ENCODE measurements at regions not wholly inside any gene's neighbourhood (a gene's known extent, or its start where the extent isn't known, plus 50 kb on each side); places are given as distances from the start of the nearest gene placed in this dataset.

DNA sequence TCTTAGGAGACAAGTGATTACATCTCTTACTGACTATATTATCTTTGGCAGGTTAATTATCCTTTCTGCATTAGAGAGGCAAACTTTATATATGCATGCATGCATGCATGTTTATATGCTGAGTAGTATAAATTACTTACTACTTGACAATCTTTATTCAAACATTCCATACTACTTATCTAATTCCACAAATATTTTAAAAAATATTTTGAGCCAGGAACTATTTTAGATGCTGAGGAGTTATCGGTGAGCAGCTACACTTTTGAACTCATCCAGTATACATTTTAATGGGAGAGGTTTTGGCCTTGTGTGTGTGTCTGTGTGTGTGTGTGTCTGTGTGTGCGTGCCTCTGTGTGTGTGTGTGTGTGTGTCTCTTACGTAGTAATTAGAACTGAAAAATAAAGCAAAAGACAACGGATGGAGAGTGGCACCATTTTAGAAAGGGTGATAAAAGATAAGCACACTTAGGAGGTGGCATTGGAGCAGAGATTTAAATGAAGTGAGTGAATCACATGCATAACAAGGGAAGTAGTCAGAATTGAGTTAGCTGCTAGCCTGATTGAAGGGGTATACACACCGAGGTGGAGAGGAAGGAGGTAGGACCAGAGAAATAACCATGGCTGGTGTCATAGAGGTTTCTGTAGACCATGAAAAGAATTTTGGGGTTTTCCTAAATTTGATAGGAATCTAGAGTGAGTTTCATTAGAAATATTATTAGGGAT, 1488.4 kb downstream of the MRPL39 start:
- no peak for DNase-seq (ENCODE audit: low read depth)

DNA sequence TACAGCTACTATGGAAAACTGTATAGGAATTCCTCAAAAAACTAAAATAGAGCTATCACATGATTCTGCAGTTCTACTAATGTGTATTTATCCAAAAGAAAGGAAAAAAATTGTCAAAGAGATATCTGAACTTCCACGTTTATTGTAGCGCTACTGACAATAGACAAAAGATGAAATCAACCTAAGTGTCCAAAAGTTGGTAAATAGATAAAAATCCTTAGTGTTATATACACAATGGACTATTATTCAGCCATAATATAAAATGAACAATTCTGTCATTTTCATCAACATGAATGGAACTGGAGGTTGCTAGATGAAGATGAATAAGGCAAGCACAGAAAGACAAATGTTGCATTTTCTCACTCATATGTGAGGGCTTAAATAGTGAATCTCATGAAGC, 1492.1 kb downstream of the MRPL39 start:
- DNase-seq (ENCODE audit: low read depth), result no peak

DNA sequence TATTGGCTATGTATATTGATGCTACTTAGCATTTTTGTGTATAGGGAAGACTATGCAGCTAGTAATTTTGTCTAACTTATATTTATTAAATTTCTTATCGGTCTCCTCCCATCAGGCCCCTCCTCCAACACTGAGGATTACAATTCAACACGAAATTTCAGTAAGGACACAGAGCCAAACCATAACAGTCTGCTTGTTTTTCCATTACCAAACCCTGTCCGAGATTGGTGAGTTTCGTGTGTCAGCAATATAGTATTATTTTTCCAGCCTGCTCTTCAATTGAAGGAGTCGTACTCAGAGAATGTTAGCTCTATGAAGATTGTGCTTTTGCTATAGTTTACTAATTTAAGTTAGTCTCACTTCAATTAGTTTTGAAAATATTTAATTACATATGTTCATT, 1495.3 kb downstream of the MRPL39 start:
- DNase-seq (ENCODE audit: low read depth), result no peak

DNA sequence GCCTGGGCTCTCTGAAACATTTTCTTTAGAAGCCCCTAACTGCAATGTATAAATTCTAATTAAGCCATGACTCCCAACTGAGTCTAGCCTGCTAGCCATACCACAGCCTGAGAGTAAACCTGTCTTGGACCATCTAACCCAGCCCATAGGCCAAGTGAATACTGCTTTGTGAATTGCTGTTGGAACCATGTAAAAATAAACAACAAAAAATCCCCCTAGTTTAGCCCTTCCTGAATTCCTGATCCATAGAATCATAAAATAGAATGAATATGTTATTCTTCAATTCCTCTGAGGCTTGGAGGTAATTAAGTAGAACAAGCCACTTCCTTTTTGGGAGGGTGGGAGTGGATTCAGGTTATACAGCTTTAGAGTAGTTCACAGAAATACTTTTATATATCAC, 1496.4 kb downstream of the MRPL39 start:
- DNase-seq (ENCODE audit: low read depth), result no peak

DNA sequence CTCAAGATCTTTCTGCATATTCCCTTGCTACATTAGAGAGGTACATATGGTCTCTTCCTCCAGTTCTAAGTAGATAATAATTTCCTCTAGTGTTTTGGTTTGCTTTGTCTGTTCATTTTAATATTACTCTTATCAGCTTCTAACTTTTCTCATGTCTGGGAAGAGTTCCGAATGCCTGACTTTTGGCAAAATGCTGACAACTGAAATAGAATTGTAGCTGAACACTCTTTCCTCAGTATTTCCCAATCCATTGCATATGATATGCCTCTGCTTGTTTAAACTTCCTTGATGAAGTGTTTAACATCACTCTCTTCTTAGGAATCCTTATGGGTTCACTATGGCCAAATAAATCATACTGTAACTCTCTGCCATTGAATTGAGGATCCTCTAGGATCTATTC, 1510.1 kb downstream of the MRPL39 start:
- no peak for DNase-seq (ENCODE audit: low read depth)

DNA sequence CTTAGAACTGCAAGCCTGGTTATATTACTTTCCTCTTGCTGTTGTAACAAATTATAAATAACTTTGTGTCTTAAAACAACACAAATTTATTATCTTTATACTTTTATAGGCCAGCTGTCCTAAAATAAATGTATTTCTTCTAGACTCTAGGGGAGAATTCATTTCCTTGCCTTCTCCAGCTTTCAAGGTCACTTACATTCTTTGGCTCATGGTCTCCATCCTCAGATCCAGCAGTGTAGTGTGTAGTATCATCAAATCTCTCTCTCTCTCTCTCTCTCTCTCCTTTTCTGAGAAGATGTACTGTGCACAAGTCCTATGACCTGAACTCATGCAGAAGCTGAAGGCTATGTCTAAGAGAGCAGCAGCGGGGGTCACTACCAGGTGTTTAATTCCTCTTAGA, 1510.6 kb downstream of the MRPL39 start:
- DNase-seq (ENCODE audit: low read depth), result no peak

DNA sequence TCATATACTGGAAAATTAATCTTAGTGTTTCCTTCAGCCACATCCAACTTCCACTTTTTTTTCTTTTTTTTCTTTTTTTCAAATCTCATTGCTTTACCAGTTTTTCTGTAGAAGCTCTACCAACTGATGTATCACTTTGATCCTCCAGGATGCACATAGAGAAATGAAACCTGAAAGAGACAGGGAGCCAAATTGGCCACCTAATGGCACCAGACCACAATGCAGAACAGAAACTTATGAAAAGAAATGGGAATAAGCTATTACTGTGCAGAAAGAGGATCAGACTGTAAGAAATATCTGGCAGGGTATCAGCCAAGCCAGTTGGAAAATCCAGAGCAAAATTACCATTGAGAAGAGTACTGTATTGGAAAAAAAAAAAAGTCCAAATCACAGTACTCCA, 1514.2 kb downstream of the MRPL39 start:
- DNase-seq (ENCODE audit: low read depth), result no peak

DNA sequence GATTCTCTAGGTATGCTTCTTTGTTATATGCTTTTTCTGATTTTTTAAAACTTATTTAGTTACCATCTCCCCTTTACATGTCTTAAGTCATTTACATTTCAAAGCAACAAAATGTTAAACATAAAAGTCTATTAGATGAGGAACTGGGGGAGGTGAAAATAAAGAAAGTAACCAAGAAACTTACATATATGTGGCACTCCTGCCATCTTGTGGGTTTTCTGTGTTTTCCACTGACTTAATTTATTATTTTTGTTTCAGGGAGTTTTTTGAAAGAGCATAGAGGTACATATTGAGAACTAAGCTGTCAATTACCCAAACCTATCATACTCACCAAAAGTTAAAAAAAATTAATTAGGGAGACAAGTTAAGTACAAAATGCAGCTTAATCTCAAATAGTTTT, 1531.1 kb downstream of the MRPL39 start:
- DNase-seq (ENCODE audit: low read depth), result no peak

DNA sequence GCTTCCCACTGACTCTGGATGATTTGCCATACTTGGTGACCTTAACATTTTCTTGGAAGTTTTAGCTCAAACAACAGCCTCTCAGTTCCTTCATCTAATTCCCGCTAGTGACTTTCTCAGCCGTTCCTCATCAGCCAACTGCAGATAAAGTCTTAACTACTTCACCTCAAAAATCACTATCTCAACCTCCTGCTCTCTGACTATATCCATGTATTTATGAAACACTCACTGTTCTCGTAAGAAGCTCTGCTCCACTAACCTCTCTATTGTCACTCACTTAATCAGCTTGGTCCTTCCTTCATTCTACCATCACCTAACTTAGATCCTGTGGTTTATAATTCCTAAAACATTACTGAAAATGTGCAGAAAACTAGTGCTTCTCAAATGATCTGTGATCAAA, 1551.6 kb downstream of the MRPL39 start:
- DNase-seq (ENCODE audit: low read depth), result no peak

DNA sequence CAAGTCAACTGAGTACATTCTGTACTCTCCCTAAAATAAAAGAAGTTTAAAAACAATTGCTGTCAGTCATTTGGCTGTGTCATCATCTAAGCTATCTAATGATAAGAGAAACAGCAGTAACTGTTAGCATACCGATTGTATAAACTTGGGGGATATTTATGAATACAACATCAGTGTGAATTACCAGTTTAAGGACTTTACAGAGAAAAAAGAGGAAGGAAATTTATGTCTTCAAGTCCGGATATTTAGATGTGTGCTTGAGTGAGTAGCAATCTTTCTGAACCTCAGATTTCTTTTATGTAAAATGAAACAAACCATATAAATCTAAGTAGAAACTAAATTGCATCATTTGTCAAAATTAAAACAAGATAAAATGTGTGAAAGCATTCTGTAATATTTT, 1557.0 kb downstream of the MRPL39 start:
- no peak for DNase-seq (ENCODE audit: low read depth)

DNA sequence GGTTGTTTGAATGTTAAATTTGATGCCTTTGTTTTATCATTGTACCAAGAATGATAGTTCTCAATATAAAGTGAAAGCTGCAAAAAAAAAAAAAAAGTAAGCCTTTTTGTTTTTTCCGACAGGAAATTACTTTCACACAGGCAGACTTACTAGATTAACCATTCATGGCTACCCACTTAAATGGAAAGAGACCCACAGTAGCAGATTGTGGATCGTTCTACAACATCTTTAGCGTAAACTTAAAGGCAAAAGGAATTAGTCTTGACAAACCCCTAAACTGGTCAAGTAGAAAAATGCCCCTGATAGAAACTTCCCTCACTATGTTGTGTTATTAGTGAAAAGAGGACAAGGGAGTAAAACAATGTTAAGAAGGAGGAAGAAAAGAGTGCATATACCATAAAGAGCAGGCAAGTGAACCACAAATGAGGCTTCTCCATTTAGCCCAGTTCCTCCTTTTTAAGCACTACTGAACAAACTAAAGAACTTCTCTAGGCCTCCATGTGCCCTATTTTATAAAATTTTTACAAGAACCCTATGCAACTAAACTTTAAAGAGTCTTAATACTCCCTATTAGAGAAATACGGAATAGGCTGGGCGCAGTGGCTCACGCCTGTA, 1560.3 kb downstream of the MRPL39 start:
- no peak for DNase-seq (ENCODE audit: low read depth)

DNA sequence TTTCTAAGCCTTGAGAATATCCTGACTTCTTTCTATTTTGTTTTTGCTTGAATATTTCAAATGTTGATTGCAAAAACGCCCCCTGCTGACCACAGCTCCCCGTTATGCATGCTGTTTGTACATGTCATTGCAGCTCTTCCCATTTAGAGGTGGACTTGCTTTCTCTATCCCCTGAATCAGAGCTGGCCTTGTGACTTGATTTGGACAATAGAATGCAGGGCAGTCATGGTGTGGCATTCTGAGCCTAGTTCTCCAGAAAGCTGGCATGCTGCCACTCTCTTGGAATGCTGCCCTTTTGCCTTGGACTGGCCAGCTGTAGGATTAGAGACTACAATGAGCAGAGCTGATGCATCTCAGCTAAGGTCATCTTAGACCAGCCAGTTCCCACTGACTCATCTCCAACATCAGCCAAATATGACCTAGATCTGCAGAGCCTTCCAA, 1561.5 kb downstream of the MRPL39 start:
- no peak for DNase-seq (ENCODE audit: low read depth)

DNA sequence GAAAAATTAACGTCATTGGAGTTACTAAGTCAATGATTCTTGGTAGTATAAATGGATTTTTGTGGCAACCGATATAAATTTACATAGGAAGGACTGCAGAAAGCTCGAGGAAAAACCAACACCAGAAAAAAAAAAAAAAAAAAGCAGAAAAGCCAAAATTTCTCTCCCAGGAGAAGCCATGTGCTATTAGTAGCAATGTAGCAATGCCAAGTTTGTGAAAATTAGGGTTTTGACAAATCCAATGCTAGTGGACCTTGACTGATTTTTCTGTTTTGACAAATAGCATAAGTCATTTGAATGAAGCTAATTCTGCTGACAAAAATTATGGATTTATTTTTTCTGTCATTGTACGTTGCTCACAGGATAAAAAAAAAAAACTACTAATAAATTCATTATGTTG, 1561.9 kb downstream of the MRPL39 start:
- DNase-seq (ENCODE audit: low read depth), result no peak

DNA sequence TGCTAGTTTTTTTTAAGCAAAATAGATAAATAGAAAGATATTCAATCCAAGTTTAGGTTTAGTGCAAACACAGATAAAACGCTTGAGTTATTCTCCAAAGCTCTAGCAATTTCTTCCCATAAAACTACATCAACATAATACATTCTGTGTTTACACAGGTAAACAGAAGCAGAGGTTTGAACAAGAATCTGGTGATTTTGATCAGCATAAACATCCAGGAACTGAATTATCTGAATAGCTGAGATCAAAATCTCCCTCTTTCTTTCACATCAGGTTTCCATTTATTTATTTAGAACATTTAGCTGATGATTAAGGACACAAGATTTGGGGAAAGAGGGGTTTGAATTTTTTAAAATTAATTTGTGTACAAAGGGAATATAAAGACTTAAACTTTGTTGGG, 1564.6 kb downstream of the MRPL39 start:
- DNase-seq (ENCODE audit: low read depth), result no peak

DNA sequence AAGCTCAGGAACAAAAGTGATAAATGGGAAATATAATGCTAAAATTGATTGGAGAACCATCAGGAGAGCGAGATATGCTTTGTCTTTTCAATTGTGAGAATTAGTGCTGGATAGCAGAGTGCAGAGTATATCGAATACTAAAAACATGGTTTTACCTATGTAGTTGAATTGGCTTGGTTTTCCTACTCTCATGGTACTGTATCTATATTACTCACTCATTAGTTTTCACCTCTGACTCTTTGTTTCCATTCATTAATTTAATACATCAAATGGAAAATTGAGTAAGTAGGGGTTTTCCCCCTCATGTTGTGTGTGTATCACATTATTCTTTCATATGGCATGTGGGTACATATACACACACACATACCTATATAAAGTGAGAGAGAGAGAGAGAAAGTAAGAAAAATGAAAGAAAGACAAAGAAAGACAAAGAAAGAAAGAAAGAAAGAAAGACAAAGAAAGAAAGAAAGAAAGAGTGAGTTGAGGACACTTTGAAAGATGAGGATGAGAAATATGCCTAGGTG, 1574.5 kb downstream of the MRPL39 start:
- no peak for DNase-seq (ENCODE audit: low read depth)

DNA sequence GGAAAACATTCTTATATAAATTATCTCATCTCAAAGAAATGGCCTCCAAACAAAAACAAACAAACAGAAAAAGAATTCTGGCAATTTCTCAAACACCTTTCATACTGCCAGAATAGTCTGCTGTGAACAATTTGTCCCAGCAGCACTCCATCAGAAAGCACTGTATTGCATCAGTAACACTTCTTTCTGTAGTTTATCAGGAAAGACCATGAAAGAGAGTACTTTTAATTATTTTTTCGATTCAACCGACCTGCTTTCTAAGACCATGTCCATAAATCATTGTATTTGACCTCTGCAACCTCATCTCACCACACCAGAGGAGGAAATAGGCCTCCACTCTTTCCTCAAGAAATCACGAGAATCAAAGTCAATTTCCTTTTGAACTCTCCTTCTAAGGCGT, 1579.9 kb downstream of the MRPL39 start:
- no peak for DNase-seq (ENCODE audit: low read depth)

DNA sequence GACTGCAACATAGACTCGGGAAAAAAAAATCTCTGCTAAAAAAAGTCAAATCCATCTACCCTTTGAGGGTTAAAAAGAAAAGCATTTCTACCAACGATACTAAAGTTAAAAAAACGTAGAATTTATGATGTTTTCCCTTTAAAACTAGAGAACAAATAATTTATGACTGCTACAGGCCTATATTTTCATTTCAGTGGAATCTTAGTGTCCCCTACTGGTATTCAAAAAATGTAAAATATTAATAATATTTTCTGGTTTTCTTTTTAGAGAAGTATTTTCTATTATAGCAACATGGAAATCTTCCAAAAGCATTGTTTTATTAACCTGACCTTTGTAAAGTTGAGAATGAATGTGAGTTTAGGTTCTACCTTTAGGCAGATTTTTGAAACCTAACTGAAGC, 1582.2 kb downstream of the MRPL39 start:
- DNase-seq (ENCODE audit: low read depth), result no peak

DNA sequence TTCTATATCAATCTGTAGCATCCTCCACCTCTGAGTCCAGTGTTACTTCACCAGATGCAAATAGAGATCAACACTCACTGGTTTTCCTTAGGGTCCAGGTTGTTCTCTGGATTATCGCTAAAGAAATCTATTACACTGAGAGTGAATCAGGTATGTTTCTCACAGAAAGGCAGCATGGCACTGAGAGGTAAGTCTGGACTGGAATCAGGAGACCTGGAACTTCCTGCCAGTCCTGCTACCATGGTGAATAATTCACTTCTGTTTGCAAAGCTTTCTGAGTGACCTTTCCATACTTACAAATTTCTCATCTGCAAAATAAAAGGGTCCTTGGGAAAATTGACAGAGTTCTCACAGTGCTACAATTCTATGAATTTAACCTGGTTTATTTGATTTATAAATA, 1583.3 kb downstream of the MRPL39 start:
- no peak for DNase-seq (ENCODE audit: low read depth)

DNA sequence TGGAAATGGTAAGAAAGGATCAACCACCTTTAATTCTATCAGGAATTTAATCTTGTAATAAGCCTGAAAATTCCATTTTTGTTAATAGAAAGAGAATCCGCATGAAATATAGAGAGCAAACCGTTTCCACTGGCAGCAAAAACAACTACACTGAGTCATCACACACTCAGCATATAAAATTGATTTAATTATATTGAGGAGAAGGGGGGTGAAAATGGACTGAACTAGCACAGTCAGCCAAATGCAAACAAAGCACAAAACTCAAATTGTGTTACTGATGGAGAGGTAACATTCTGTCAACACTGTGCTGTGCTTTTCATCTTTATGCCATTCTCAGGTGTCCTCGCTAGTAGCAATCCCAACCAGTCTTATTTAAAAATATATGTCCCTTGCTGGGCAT, 1583.9 kb downstream of the MRPL39 start:
- no peak for DNase-seq (ENCODE audit: low read depth)

DNA sequence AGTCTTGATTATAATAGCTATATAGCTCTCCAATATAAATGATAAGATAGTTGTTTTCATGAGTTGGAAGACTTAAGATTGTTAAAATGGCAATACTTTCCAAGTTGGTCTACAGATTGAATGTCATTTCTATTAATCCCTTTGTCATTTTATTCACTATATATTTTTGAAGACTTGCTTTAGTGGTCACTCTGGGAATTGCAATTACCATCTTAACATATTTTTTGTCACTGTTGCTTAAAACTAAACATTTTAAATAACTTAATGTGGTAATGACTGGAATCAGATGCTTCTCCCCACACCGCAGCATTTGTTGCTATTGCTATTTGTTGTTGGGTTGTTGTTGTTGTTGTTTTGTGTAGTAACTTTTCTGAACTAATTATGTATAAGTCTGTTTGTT, 1592.9 kb downstream of the MRPL39 start:
- no peak for DNase-seq (ENCODE audit: low read depth)

DNA sequence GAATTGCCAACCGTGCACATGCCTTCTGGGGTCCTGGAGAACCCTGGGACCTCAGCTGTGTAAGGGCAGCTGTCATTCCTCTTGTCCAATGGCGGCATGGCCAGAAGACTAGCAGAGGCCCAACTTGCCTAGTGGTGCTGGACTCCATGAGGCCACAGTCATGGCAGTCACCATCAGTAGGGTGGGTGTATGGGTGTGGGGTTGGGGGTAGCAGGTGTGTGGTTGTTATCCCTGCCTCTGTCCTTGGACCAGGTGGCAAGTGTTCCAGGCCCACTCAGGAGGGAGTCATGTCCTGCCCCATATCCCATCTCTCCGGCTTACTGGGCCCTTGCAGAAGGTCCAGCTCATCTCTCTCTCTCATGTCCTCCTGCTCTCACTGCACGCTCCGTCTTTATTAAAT, 1596.2 kb downstream of the MRPL39 start:
- no peak for DNase-seq (ENCODE audit: low read depth)

DNA sequence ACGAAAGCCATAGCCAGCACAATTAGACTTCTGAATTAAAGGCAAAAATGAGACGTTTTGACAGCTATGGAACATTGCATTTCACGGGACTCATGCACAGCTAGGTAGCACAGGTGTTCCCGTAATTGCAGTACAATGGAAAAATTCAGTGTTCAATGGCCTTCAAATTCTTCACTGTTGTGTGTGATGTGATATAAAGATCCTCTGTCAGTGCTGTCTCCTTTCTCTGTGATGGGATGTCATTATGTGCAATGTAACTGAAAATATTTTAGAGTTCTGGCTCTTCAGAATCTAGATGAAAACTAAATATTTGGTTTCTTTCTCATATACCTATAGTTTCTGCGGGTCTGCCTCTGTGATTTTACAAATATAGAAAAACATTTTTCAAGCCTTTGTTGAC, 1599.7 kb downstream of the MRPL39 start:
- DNase-seq (ENCODE audit: low read depth), result no peak

DNA sequence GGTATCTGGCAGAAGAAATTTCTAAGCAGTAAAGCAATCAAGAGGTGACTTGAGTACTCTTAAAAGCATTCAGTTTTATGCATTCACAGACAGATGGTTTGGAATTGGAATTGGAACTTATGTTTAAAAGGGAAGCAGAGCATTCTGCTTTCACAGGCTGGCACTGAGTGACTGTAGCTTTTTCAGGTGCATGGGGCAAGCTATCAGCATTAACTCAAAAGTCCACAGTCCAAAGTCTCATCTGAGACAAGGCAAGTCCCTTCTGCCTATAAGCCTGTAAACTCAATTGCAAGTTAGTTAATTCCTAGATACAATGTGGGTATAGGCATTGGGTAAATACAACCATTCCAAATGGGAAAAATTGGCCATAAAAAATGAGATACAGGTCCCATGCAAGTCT, 1620.3 kb downstream of the MRPL39 start:
- DNase-seq (ENCODE audit: low read depth), result no peak

DNA sequence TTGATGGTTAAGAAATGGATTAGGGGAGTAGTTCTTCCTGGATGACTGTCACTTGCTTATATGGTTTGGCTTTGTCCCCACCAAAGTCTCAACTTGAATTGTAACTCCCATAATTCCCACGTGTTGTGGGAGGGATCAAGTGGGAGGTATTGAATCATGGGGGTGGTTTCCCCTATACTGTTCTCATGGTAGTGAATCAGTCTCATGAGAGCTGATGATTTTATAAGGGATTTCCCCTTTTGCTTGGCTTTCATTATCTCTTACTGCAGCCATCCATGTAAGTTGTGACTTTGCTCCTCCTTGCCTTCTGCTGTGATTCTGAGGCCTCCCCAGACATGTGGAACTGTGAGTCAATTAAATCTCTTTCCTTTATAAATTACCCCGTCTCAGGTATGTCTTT, 1621.1 kb downstream of the MRPL39 start:
- DNase-seq (ENCODE audit: low read depth), result no peak
